ENCODE measurements at regions not wholly inside any gene's neighbourhood (a gene's known extent, or its start where the extent isn't known, plus 50 kb on each side); places are given as distances from the start of the nearest gene placed in this dataset.
"Not testable (repeated sequence)": the region's sequence is repeated elsewhere in the genome, so short reads cannot be mapped to it uniquely, and the experiment has no call there.

GRCh38 chr9:78143281-78144007 lies 92.4 kb upstream of the CEP78 start:
- H3K79me2 ChIP-seq (ENCODE audit: low read length) = no peaks in the 10 kb centered on the region
- no peaks in the 10 kb centered on the region for H4K20me1 ChIP-seq (ENCODE audit: insufficient read depth, low read length)
- H3K9me2 ChIP-seq (replicated peaks; ENCODE audit: insufficient read depth, low read length) = no peaks in the 10 kb centered on the region
- no peak for DNase-seq
- no peaks in the 10 kb centered on the region for H3K9me3 ChIP-seq (replicated peaks; ENCODE audit: insufficient read depth, low read length)
- H3F3A ChIP-seq (ENCODE audit: insufficient read depth, low read length) = no peaks in the 10 kb centered on the region
- no peak overlapping the region for H3K9ac ChIP-seq (ENCODE audit: low read length)
- no peaks in the 10 kb centered on the region for H3K27me3 ChIP-seq (replicated peaks; ENCODE audit: insufficient read depth, low read length)
- no peak overlapping the region for H2AFZ ChIP-seq (ENCODE audit: low read length)
- H3K4me1 ChIP-seq (ENCODE audit: low read length) = no peaks in the 10 kb centered on the region
- no peak overlapping the region for H3K4me2 ChIP-seq (ENCODE audit: low read depth, low read length)
- no peak for TF ChIP-seq CTCF (IDR thresholded peaks at IDR 0.05; ENCODE audit: low read length)
- no peak for TF ChIP-seq EZH2 (optimal IDR thresholded peaks at IDR 0.05; ENCODE audit: low read depth, low read length)
- no peak for TF ChIP-seq EZH2phosphoT487 (IDR thresholded peaks at IDR 0.05; ENCODE audit: low read length)
- H3K36me3 ChIP-seq (replicated peaks; ENCODE audit: insufficient read depth, low read length) = no peaks in the 10 kb centered on the region
- H3K27ac ChIP-seq (ENCODE audit: low read length) = no peak overlapping the region
- no peak overlapping the region for H3K4me3 ChIP-seq (ENCODE audit: low read length)

- not testable (repeated sequence) for H3K9me2 ChIP-seq (replicated peaks; ENCODE audit: insufficient read depth, low read length); H3K27me3 ChIP-seq (replicated peaks; ENCODE audit: insufficient read depth, low read length); H4K20me1 ChIP-seq (ENCODE audit: insufficient read depth, low read length); H3K4me2 ChIP-seq (ENCODE audit: low read depth, low read length); H3K9me3 ChIP-seq (replicated peaks; ENCODE audit: insufficient read depth, low read length); H3K4me1 ChIP-seq (ENCODE audit: low read length); H3K4me3 ChIP-seq (ENCODE audit: low read length); H3K9ac ChIP-seq (ENCODE audit: low read length); H3F3A ChIP-seq (ENCODE audit: insufficient read depth, low read length); H3K36me3 ChIP-seq (replicated peaks; ENCODE audit: insufficient read depth, low read length); DNase-seq; H3K27ac ChIP-seq (ENCODE audit: low read length); H2AFZ ChIP-seq (ENCODE audit: low read length); H3K79me2 ChIP-seq (ENCODE audit: low read length)
Measured at GRCh38 chr9:78142264-78142663, 93.6 kb upstream of the CEP78 start.

GRCh38 chr9:78133751-78134150 lies 102.1 kb upstream of the CEP78 start:
- H3K4me1 ChIP-seq (ENCODE audit: low read length) = peaks cover 4% of the 10 kb centered on the region; the same call in 1 of the 2 replicates
- no peaks in the 10 kb centered on the region for H3K9me2 ChIP-seq (replicated peaks; ENCODE audit: insufficient read depth, low read length)
- DNase-seq = peak; percentile 24
- no peak overlapping the region for H2AFZ ChIP-seq (ENCODE audit: low read length)
- no peaks in the 10 kb centered on the region for H3F3A ChIP-seq (ENCODE audit: insufficient read depth, low read length)
- no peak overlapping the region for H3K4me3 ChIP-seq (ENCODE audit: low read length)
- no peak overlapping the region for H3K9ac ChIP-seq (ENCODE audit: low read length)
- H4K20me1 ChIP-seq (ENCODE audit: insufficient read depth, low read length) = no peaks in the 10 kb centered on the region
- H3K36me3 ChIP-seq (replicated peaks; ENCODE audit: insufficient read depth, low read length) = no peaks in the 10 kb centered on the region
- H3K9me3 ChIP-seq (replicated peaks; ENCODE audit: insufficient read depth, low read length) = no peaks in the 10 kb centered on the region
- H3K27me3 ChIP-seq (replicated peaks; ENCODE audit: insufficient read depth, low read length) = no peaks in the 10 kb centered on the region
- H3K27ac ChIP-seq (ENCODE audit: low read length) = no peak overlapping the region
- TF ChIP-seq EZH2phosphoT487 (IDR thresholded peaks at IDR 0.05; ENCODE audit: low read length) (no peak), CTCF (IDR thresholded peaks at IDR 0.05; ENCODE audit: low read length) (no peak), EZH2 (optimal IDR thresholded peaks at IDR 0.05; ENCODE audit: low read depth, low read length) (no peak)
- no peak overlapping the region for H3K4me2 ChIP-seq (ENCODE audit: low read depth, low read length)
- H3K79me2 ChIP-seq (ENCODE audit: low read length) = no peaks in the 10 kb centered on the region

GRCh38 chr9:78132701-78133058 lies 101.1 kb upstream of the GNAQ start:
- no peak overlapping the region for H3K9ac ChIP-seq (ENCODE audit: low read length)
- H3K27ac ChIP-seq (ENCODE audit: low read length) = no peak overlapping the region
- H2AFZ ChIP-seq (ENCODE audit: low read length) = no peak overlapping the region
- TF ChIP-seq CTCF (IDR thresholded peaks at IDR 0.05; ENCODE audit: low read length) = no peak
- TF ChIP-seq EZH2phosphoT487 (IDR thresholded peaks at IDR 0.05; ENCODE audit: low read length) = no peak
- no peak for TF ChIP-seq EZH2 (optimal IDR thresholded peaks at IDR 0.05; ENCODE audit: low read depth, low read length)
- H3K4me2 ChIP-seq (ENCODE audit: low read depth, low read length) = no peak overlapping the region
- H3K9me3 ChIP-seq (replicated peaks; ENCODE audit: insufficient read depth, low read length) = no peaks in the 10 kb centered on the region
- no peaks in the 10 kb centered on the region for H3K36me3 ChIP-seq (replicated peaks; ENCODE audit: insufficient read depth, low read length)
- H3K4me3 ChIP-seq (ENCODE audit: low read length) = no peak overlapping the region
- no peaks in the 10 kb centered on the region for H3K9me2 ChIP-seq (replicated peaks; ENCODE audit: insufficient read depth, low read length)
- peaks cover 4% of the 10 kb centered on the region; the same call in 1 of the 2 replicates for H3K4me1 ChIP-seq (ENCODE audit: low read length)
- H3F3A ChIP-seq (ENCODE audit: insufficient read depth, low read length) = no peaks in the 10 kb centered on the region
- H3K27me3 ChIP-seq (replicated peaks; ENCODE audit: insufficient read depth, low read length) = no peaks in the 10 kb centered on the region
- DNase-seq = peak; percentile 33
- H3K79me2 ChIP-seq (ENCODE audit: low read length) = no peaks in the 10 kb centered on the region
- no peaks in the 10 kb centered on the region for H4K20me1 ChIP-seq (ENCODE audit: insufficient read depth, low read length)
